ENCODE measurements at regions not wholly inside any gene's neighbourhood (a gene's known extent, or its start where the extent isn't known, plus 50 kb on each side); places are given as distances from the start of the nearest gene placed in this dataset.
"Not testable (repeated sequence)": the region's sequence is repeated elsewhere in the genome, so short reads cannot be mapped to it uniquely, and the experiment has no call there.

GRCh38 chr13:86355301-86355700 is 556.1 kb upstream of the SLITRK6 start:
- Histone ChIP-seq H3K27ac (ENCODE audit: control insufficient read depth, insufficient read depth, low read length) (no peak overlapping the region), H3K4me3 (ENCODE audit: control insufficient read depth in 2 of 3, extremely low read depth in 1 of 3, insufficient read depth in 2 of 3, low read depth in 1 of 3, low read length in 3 of 3) (no peak overlapping the region), H3K4me1 (ENCODE audit: control insufficient read depth, extremely low read depth, insufficient read depth, low read length) (no peaks in the 10 kb centered on the region), H3K79me2 (ENCODE audit: control insufficient read depth, insufficient read depth, low read length) (no peaks in the 10 kb centered on the region), H2AFZ (ENCODE audit: control insufficient read depth, low read length) (no peak overlapping the region), H3K9me3 (ENCODE audit: control insufficient read depth, low read depth, low read length) (no peaks in the 10 kb centered on the region), H3K4me2 (ENCODE audit: control insufficient read depth, extremely low read depth, insufficient read depth, low read depth, low read length) (no peak overlapping the region), H3K9ac (ENCODE audit: control insufficient read depth, extremely low read depth, insufficient read depth, low read length) (no peak overlapping the region), H3K9me1 (ENCODE audit: control insufficient read depth, extremely low read depth, insufficient read depth, low read length) (no peaks in the 10 kb centered on the region), H3K36me3 (ENCODE audit: control insufficient read depth in 2 of 2, extremely low read depth in 1 of 2, insufficient read depth in 2 of 2, low read length in 2 of 2) (no peaks in the 10 kb centered on the region), H3K27me3 (ENCODE audit: control insufficient read depth, extremely low read depth, insufficient read depth, low read length) (no peaks in the 10 kb centered on the region), H4K20me1 (ENCODE audit: control insufficient read depth, extremely low read depth, insufficient read depth, low read length) (no peaks in the 10 kb centered on the region)
- no peak for DNase-seq (ENCODE audit: low read depth, low spot score)
- dilution Hi-C loops (cut with MboI; ENCODE audit: extremely low pct_ligation_motif_present, low sequenced_read_pairs) = no loop called here
- no peak for FAIRE-seq
- no peak for TF ChIP-seq CTCF (optimal IDR thresholded peaks at IDR 0.05 in 1 of 3, IDR thresholded peaks at IDR 0.05 in 1 of 3, conservative IDR thresholded peaks at IDR 0.05 in 1 of 3; ENCODE audit: extremely low read depth in 1 of 3, insufficient read depth in 2 of 3, low read length in 3 of 3)
- TF ChIP-seq EZH2 (IDR thresholded peaks at IDR 0.05; ENCODE audit: low read length) = no peak

GRCh38 chr13:86357106-86357505 is 557.9 kb upstream of the SLITRK6 start:
- dilution Hi-C loops (cut with MboI; ENCODE audit: extremely low pct_ligation_motif_present, low sequenced_read_pairs) = no loop called here
- FAIRE-seq = no peak
- Histone ChIP-seq H2AFZ (ENCODE audit: control insufficient read depth, low read length) (no peak overlapping the region), H4K20me1 (ENCODE audit: control insufficient read depth, extremely low read depth, insufficient read depth, low read length) (no peaks in the 10 kb centered on the region), H3K4me3 (ENCODE audit: control insufficient read depth in 2 of 3, extremely low read depth in 1 of 3, insufficient read depth in 2 of 3, low read depth in 1 of 3, low read length in 3 of 3) (no peak overlapping the region), H3K27me3 (ENCODE audit: control insufficient read depth, extremely low read depth, insufficient read depth, low read length) (no peaks in the 10 kb centered on the region), H3K79me2 (ENCODE audit: control insufficient read depth, insufficient read depth, low read length) (no peaks in the 10 kb centered on the region), H3K9me1 (ENCODE audit: control insufficient read depth, extremely low read depth, insufficient read depth, low read length) (no peaks in the 10 kb centered on the region), H3K9ac (ENCODE audit: control insufficient read depth, extremely low read depth, insufficient read depth, low read length) (no peak overlapping the region), H3K4me1 (ENCODE audit: control insufficient read depth, extremely low read depth, insufficient read depth, low read length) (no peaks in the 10 kb centered on the region), H3K9me3 (ENCODE audit: control insufficient read depth, low read depth, low read length) (no peaks in the 10 kb centered on the region), H3K4me2 (ENCODE audit: control insufficient read depth, extremely low read depth, insufficient read depth, low read depth, low read length) (no peak overlapping the region), H3K27ac (ENCODE audit: control insufficient read depth, insufficient read depth, low read length) (no peak overlapping the region), H3K36me3 (ENCODE audit: control insufficient read depth in 2 of 2, extremely low read depth in 1 of 2, insufficient read depth in 2 of 2, low read length in 2 of 2) (no peaks in the 10 kb centered on the region)
- TF ChIP-seq CTCF (optimal IDR thresholded peaks at IDR 0.05 in 1 of 3, IDR thresholded peaks at IDR 0.05 in 1 of 3, conservative IDR thresholded peaks at IDR 0.05 in 1 of 3; ENCODE audit: extremely low read depth in 1 of 3, insufficient read depth in 2 of 3, low read length in 3 of 3) (no peak), EZH2 (IDR thresholded peaks at IDR 0.05; ENCODE audit: low read length) (no peak)
- no peak for DNase-seq (ENCODE audit: low read depth, low spot score)

DNA sequence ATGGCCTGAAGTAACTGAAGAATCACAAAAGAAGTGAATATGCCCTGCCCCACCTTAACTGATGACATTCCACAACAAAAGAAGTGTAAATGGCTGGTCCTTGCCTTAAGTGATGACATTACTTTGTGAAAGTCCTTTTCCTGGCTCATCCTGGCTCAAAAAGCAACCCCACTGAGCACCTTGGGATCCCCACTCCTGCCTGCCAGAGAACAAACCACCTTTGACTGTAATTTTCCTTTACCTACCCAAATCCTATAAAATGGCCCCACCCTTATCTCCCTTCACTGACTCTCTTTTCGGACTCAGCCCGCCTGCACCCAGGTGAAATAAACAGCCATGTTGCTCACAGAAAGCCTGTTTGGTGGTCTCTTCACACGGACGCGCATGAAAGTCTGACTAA is 564.5 kb upstream of the SLITRK6 start:
- H3K36me3 ChIP-seq (ENCODE audit: control insufficient read depth in 2 of 2, extremely low read depth in 1 of 2, insufficient read depth in 2 of 2, low read length in 2 of 2); H3K4me1 ChIP-seq (ENCODE audit: control insufficient read depth, extremely low read depth, insufficient read depth, low read length); H2AFZ ChIP-seq (ENCODE audit: control insufficient read depth, low read length); H3K27ac ChIP-seq (ENCODE audit: control insufficient read depth, insufficient read depth, low read length); H3K4me2 ChIP-seq (ENCODE audit: control insufficient read depth, extremely low read depth, insufficient read depth, low read depth, low read length); H3K79me2 ChIP-seq (ENCODE audit: control insufficient read depth, insufficient read depth, low read length); H4K20me1 ChIP-seq (ENCODE audit: control insufficient read depth, extremely low read depth, insufficient read depth, low read length); H3K4me3 ChIP-seq (ENCODE audit: control insufficient read depth in 2 of 3, extremely low read depth in 1 of 3, insufficient read depth in 2 of 3, low read depth in 1 of 3, low read length in 3 of 3); H3K9me1 ChIP-seq (ENCODE audit: control insufficient read depth, extremely low read depth, insufficient read depth, low read length); H3K27me3 ChIP-seq (ENCODE audit: control insufficient read depth, extremely low read depth, insufficient read depth, low read length); H3K9ac ChIP-seq (ENCODE audit: control insufficient read depth, extremely low read depth, insufficient read depth, low read length); H3K9me3 ChIP-seq (ENCODE audit: control insufficient read depth, low read depth, low read length); FAIRE-seq; DNase-seq (ENCODE audit: low read depth, low spot score); dilution Hi-C loops (cut with MboI; ENCODE audit: extremely low pct_ligation_motif_present, low sequenced_read_pairs): not testable (repeated sequence)
